Smooth muscle cell (in vitro differentiated cells): ENCODE measurements at regions not wholly inside any gene's neighbourhood (a gene's known extent, or its start where the extent isn't known, plus 50 kb on each side); places are given as distances from the start of the nearest gene placed in this dataset.
"Not testable (repeated sequence)": the region's sequence is repeated elsewhere in the genome, so short reads cannot be mapped to it uniquely, and the experiment has no call there.

Source experiments
- DNase-seq: peaks from one replicate; lab custom pipeline; 2025; ENCODE audit not compliant: unreplicated experiment; lab: John Stamatoyannopoulos, UW
- H2AFZ ChIP-seq: fragments of 200-600 bp; sonication (generic); 2 replicates; pipeline ENCODE4 v1.6.0; 2016; ENCODE audit warnings: antibody characterized with exemption, low read depth, mild to moderate bottlenecking
- H3F3A ChIP-seq: fragments of 200-600 bp; sonication (generic); 2 replicates; pipeline ENCODE4 v1.6.0; 2017; ENCODE audit warnings: antibody characterized with exemption, low read depth
- H3K27ac ChIP-seq: fragments of 200-600 bp; sonication (generic); 2 replicates; pipeline ENCODE4 v1.5.1; 2016; ENCODE audit warnings: low read depth, mild to moderate bottlenecking
- H3K27me3 ChIP-seq: fragments of 200-600 bp; sonication (generic); 2 replicates; pipeline ENCODE4 v1.6.1; 2016; ENCODE audit warnings: low read depth, mild to moderate bottlenecking
- H3K36me3 ChIP-seq: fragments of 200-600 bp; sonication (generic); 2 replicates; pipeline ENCODE4 v1.5.1; 2016; ENCODE audit warnings: low read depth
- H3K4me1 ChIP-seq: fragments of 200-600 bp; sonication (generic); 2 replicates; pipeline ENCODE4 v1.5.1; 2016; ENCODE audit warnings: low read depth
- H3K4me2 ChIP-seq: fragments of 200-600 bp; sonication (generic); 2 replicates; pipeline ENCODE4 v1.6.0; 2016; ENCODE audit warnings: mild to moderate bottlenecking
- H3K4me3 ChIP-seq: fragments of 200-600 bp; sonication (generic); 2 replicates; pipeline ENCODE4 v1.5.1; 2016; ENCODE audit warnings: mild to moderate bottlenecking
- H3K79me2 ChIP-seq: fragments of 200-600 bp; sonication (generic); 2 replicates; pipeline ENCODE4 v1.6.0; 2016; ENCODE audit warnings: low read depth, mild to moderate bottlenecking
- H3K9ac ChIP-seq: fragments of 200-600 bp; sonication (generic); 2 replicates; pipeline ENCODE4 v1.6.0; 2016; ENCODE audit warnings: low read depth
- H3K9me3 ChIP-seq: fragments of 200-600 bp; sonication (generic); replicated peaks from 2 replicates; pipeline ENCODE4 v1.5.1; 2016; ENCODE audit warnings: low read depth
- H4K20me1 ChIP-seq: fragments of 200-600 bp; sonication (generic); 2 replicates; pipeline ENCODE4 v1.6.0; 2016; ENCODE audit warnings: low read depth
- WGBS: methylation state at CpG from one replicate; pipeline ENCODE4 v1.1.7; 2016; ENCODE audit warnings: low lambda C conversion rate; 5-methylcytosine and 5-hydroxymethylcytosine counted together
- TF ChIP-seq, protein P1 (sequence below): fragments of 200-600 bp; sonication (generic); IDR thresholded peaks from 2 replicates; pipeline ENCODE4 v1.5.1; 2017; ENCODE audit warnings: borderline replicate concordance, mild to moderate bottlenecking, antibody characterized with exemption; ENCODE audit not compliant: insufficient read depth, poor library complexity, severe bottlenecking

DNA sequence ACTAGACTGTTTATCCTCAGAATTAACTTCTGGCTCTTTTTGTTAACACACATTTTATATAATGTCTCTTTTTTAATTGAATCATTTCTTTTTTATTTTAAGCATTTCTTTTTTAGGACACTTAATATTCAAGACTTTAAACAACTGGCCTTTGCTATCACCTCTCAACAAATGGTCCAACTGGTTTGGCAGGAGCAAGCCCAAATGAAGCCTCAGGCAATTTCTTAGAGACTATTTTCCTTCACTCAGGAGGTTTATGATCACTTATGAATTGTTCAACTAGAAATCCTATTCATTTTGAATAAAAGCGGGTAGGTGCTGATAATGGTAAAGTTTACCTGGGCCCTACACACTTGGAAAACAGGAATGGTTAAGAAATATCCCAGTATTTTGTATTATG lies 705.6 kb upstream of the GBE1 start:
- no peak overlapping the region for H3K4me2 ChIP-seq
- no peaks in the 10 kb centered on the region for H3K36me3 ChIP-seq
- no peak overlapping the region for H2AFZ ChIP-seq
- H3K27ac ChIP-seq, result no peak overlapping the region
- H3F3A ChIP-seq, result no peaks in the 10 kb centered on the region
- WGBS, result 96% methylated on average over 1 of the region's 1 CpG
- H3K9me3 ChIP-seq, result no peaks in the 10 kb centered on the region
- no peaks in the 10 kb centered on the region for H3K4me1 ChIP-seq
- no peak for DNase-seq
- no peaks in the 10 kb centered on the region for H4K20me1 ChIP-seq
- TF ChIP-seq, protein P1, sequence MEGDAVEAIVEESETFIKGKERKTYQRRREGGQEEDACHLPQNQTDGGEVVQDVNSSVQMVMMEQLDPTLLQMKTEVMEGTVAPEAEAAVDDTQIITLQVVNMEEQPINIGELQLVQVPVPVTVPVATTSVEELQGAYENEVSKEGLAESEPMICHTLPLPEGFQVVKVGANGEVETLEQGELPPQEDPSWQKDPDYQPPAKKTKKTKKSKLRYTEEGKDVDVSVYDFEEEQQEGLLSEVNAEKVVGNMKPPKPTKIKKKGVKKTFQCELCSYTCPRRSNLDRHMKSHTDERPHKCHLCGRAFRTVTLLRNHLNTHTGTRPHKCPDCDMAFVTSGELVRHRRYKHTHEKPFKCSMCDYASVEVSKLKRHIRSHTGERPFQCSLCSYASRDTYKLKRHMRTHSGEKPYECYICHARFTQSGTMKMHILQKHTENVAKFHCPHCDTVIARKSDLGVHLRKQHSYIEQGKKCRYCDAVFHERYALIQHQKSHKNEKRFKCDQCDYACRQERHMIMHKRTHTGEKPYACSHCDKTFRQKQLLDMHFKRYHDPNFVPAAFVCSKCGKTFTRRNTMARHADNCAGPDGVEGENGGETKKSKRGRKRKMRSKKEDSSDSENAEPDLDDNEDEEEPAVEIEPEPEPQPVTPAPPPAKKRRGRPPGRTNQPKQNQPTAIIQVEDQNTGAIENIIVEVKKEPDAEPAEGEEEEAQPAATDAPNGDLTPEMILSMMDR, result no peak
- no peaks in the 10 kb centered on the region for H3K79me2 ChIP-seq
- H3K4me3 ChIP-seq, result no peak overlapping the region
- no peak overlapping the region for H3K9ac ChIP-seq
- no peaks in the 10 kb centered on the region for H3K27me3 ChIP-seq

DNA sequence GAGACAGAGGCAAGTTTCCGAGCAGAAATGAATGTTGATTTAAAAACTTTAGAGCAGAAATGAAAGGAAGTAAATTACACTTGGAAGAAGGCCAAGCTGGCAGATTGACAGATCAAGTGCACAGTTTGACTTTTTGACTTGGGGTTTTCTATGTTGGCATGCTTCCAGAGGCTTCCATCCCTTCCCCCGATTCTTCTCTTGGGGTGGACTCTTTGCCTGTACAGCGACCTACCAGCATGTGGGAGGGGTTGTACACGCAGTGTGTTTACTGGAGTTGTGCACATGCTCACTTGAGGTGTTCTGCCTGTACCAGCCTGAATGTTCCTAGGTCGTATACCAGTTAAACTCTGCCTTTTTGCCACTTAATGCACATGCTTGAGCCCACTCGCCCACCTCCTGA lies 701.5 kb upstream of the GBE1 start:
- Histone ChIP-seq H3K9me3 (no peaks in the 10 kb centered on the region), H2AFZ (no peak overlapping the region), H3K27me3 (no peaks in the 10 kb centered on the region), H3K27ac (no peak overlapping the region), H3K9ac (no peak overlapping the region), H3K79me2 (no peaks in the 10 kb centered on the region), H3F3A (no peaks in the 10 kb centered on the region), H3K4me1 (no peaks in the 10 kb centered on the region), H3K4me2 (no peak overlapping the region), H3K36me3 (no peaks in the 10 kb centered on the region), H4K20me1 (no peaks in the 10 kb centered on the region), H3K4me3 (no peak overlapping the region)
- TF ChIP-seq, protein P1, result no peak
- WGBS, result 86% methylated on average over 6 of the region's 6 CpGs
- no peak for DNase-seq

DNA sequence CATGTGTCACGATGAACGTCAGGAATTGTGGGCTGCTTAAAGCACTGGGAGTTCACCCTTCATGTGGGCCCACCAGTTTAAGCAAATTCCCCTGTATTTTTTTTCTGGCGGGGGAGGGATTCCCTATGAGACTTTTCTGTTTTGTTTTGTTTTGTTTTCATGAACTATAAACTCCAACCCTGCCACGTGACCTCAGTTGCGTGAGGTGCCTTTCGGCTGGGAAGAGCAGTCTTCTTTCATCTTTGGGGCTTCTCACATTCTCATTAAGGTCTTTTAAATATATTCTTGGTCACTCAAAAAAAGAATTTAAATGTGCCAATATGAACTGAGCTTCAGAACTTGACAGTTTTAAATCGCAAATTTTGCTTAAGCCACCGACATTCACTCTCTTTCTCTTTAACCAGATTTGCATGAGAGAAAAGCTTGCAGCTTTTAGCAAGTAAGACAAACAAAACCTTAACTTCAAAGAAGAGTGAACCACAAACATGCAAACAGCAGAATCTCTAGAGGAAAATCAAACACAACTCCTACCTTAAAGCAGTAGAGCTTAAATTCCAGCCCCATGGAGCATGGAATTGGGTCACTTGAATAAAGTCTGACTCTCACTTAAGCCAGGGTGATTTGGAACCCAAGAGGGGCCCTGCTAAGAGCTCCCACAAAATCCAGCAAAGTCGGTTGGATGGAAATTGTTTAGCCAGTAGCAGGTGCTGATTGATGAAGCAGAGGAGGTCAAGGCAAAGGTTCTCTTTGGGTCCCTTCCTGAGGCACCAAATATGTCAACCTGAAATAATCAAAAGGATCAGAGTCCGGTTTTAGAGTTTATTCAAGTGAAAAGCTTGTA lies 699.8 kb upstream of the GBE1 start:
- WGBS, result 61% methylated on average over 10 of the region's 10 CpGs
- no peak overlapping the region for H2AFZ ChIP-seq
- DNase-seq, result no peak
- H3K4me1 ChIP-seq, result no peaks in the 10 kb centered on the region
- H3K27me3 ChIP-seq, result no peaks in the 10 kb centered on the region
- H4K20me1 ChIP-seq, result no peaks in the 10 kb centered on the region
- no peak overlapping the region for H3K9ac ChIP-seq
- no peak overlapping the region for H3K27ac ChIP-seq
- H3K4me2 ChIP-seq, result no peak overlapping the region
- H3F3A ChIP-seq, result no peaks in the 10 kb centered on the region
- no peaks in the 10 kb centered on the region for H3K9me3 ChIP-seq
- no peaks in the 10 kb centered on the region for H3K79me2 ChIP-seq
- no peaks in the 10 kb centered on the region for H3K36me3 ChIP-seq
- H3K4me3 ChIP-seq, result no peak overlapping the region
- TF ChIP-seq, protein P1, result no peak

DNA sequence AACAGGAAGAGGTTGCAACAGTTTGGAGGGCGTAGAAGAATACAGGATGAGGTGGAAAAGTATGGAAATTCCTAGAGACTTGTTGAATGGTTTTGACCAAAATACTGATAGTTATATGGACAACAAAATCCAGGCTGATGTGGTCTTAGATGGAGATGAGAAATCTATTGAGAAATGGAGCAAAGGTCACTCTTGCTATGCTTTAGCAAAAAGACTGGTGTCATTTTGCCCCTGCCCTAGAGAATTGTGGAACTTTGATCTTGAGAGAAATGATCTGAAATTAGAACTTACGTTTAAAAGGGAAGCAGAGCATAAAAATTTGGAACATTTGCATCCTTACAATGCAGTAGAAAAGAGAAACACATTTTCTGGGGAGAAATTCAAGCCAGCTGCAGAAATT lies 686.9 kb upstream of the GBE1 start:
- H3F3A ChIP-seq, result no peaks in the 10 kb centered on the region
- no peaks in the 10 kb centered on the region for H3K79me2 ChIP-seq
- no peaks in the 10 kb centered on the region for H3K36me3 ChIP-seq
- H2AFZ ChIP-seq, result no peak overlapping the region
- no peak for DNase-seq
- WGBS, result 47% methylated on average over 2 of the region's 2 CpGs
- no peak overlapping the region for H3K4me2 ChIP-seq
- no peak overlapping the region for H3K27ac ChIP-seq
- TF ChIP-seq, protein P1, result no peak
- no peak overlapping the region for H3K9ac ChIP-seq
- no peaks in the 10 kb centered on the region for H3K9me3 ChIP-seq
- no peaks in the 10 kb centered on the region for H4K20me1 ChIP-seq
- H3K27me3 ChIP-seq, result no peaks in the 10 kb centered on the region
- no peaks in the 10 kb centered on the region for H3K4me1 ChIP-seq
- no peak overlapping the region for H3K4me3 ChIP-seq

DNA sequence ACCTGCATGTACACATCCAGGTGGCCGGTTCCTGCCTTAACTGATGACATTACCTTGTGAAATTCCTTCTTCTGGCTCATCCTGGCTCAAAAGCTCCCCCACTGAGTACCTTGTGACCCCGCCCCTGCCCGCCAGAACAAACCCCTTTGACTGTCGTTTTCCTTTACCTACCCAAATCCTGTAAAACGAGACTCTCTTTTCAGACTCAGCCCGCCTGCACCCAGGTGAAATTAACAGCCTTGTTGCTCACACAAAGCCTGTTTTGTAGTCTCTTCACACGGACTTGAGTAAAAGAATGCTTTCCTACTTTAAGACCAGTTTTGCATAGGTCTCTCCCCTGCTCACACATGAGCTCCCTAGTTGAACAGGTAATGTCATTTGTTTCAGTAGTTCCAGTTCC lies 667.4 kb upstream of the GBE1 start:
- not testable (repeated sequence) for H3K27me3 ChIP-seq, H3K4me1 ChIP-seq, H3K36me3 ChIP-seq, H3K79me2 ChIP-seq, DNase-seq, H3F3A ChIP-seq, H4K20me1 ChIP-seq, H2AFZ ChIP-seq, H3K9me3 ChIP-seq, H3K4me2 ChIP-seq, H3K27ac ChIP-seq, H3K4me3 ChIP-seq, H3K9ac ChIP-seq
- 7% methylated on average over 7 of the region's 7 CpGs for WGBS
